ENCODE measurements at regions not wholly inside any gene's neighbourhood (a gene's known extent, or its start where the extent isn't known, plus 50 kb on each side); places are given as distances from the start of the nearest gene placed in this dataset.

DNA sequence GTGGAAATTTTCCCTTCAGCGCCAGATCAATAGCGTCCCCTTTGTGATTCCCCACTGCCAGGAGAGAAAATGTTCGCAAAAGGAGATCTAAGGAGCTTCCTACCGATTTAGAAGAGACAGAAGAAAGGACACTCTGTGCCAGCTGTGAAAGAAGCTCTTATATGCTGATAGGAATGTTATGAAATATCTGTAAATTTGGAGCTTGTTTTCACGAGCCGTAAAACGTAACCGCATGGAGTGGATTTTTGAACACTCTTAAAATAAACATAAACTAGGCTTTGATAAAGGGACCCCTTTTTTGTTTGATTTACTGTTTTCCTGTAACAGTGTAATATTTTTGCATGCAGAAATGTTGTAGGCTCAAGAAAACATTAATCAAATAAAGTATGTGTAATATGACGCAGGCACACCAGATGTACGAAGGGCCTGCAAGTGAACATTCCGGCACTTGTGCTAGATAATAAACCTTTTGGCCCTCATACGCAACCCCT, 346.8 kb downstream of the ETNK1 start:
- no peak for TF ChIP-seq CTCF (IDR thresholded peaks at IDR 0.05; ENCODE audit: insufficient read depth, low read length, poor library complexity, severe bottlenecking)
- no peak for TF ChIP-seq EZH2phosphoT487 (conservative IDR thresholded peaks at IDR 0.05; ENCODE audit: low read length)
